ENCODE measurements at regions not wholly inside any gene's neighbourhood (a gene's known extent, or its start where the extent isn't known, plus 50 kb on each side); places are given as distances from the start of the nearest gene placed in this dataset.

GRCh38 chr1:4595341-4596225, 58.8 kb upstream of the AJAP1 start:
- no peak for DNase-seq (ENCODE audit: extremely low spot score)
- no peak for TF ChIP-seq FOXA1 (IDR thresholded peaks at IDR 0.05)
- no peak for TF ChIP-seq PKNOX1 (IDR thresholded peaks at IDR 0.05)
- TF ChIP-seq L3MBTL2 (conservative IDR thresholded peaks at IDR 0.05) = no peak
- TF ChIP-seq LEF1 (IDR thresholded peaks at IDR 0.05; ENCODE audit: borderline replicate concordance) = no peak
- no peak for TF ChIP-seq TARDBP (IDR thresholded peaks at IDR 0.05)
- no peak for TF ChIP-seq SP1 (IDR thresholded peaks at IDR 0.05)
- no peak for TF ChIP-seq ARNT (IDR thresholded peaks at IDR 0.05)
- TF ChIP-seq ZNF384 (IDR thresholded peaks at IDR 0.05) = no peak
- no peak for TF ChIP-seq FOXM1 (IDR thresholded peaks at IDR 0.05; ENCODE audit: borderline replicate concordance)
- no peak for TF ChIP-seq NFRKB (IDR thresholded peaks at IDR 0.05)
- TF ChIP-seq BHLHE40 (IDR thresholded peaks at IDR 0.05; ENCODE audit: borderline replicate concordance) = no peak
- CTCF ChIA-PET = no interaction called here
- POLR2A ChIA-PET = no interaction called here

GRCh38 chr1:4596486-4596885, 57.9 kb upstream of the AJAP1 start:
- no peak for TF ChIP-seq PKNOX1 (IDR thresholded peaks at IDR 0.05)
- TF ChIP-seq CTBP1 (IDR thresholded peaks at IDR 0.05; ENCODE audit: borderline replicate concordance) = no peak
- TF ChIP-seq FOXK2 (IDR thresholded peaks at IDR 0.05) = no peak
- no peak for TF ChIP-seq SUZ12 (IDR thresholded peaks at IDR 0.05)
- no peak for TF ChIP-seq BHLHE40 (IDR thresholded peaks at IDR 0.05; ENCODE audit: borderline replicate concordance)
- no peak for TF ChIP-seq TARDBP (IDR thresholded peaks at IDR 0.05)
- ChIA-PET POLR2A (no interaction called here), CTCF (no interaction called here)
- no peak for DNase-seq (ENCODE audit: extremely low spot score)

- CTCF ChIA-PET = no interaction called here
- POLR2A ChIA-PET = no interaction called here
- TF ChIP-seq NFRKB (IDR thresholded peaks at IDR 0.05) (no peak), CTBP1 (IDR thresholded peaks at IDR 0.05; ENCODE audit: borderline replicate concordance) (no peak), ELF4 (IDR thresholded peaks at IDR 0.05) (no peak), L3MBTL2 (conservative IDR thresholded peaks at IDR 0.05) (no peak), ZNF384 (IDR thresholded peaks at IDR 0.05) (no peak), SP1 (IDR thresholded peaks at IDR 0.05) (no peak), FOXM1 (IDR thresholded peaks at IDR 0.05; ENCODE audit: borderline replicate concordance) (no peak), HDGF (IDR thresholded peaks at IDR 0.05; ENCODE audit: borderline replicate concordance) (no peak), FOXK2 (IDR thresholded peaks at IDR 0.05) (no peak), TARDBP (IDR thresholded peaks at IDR 0.05) (no peak), FOXA1 (IDR thresholded peaks at IDR 0.05) (no peak), BHLHE40 (IDR thresholded peaks at IDR 0.05; ENCODE audit: borderline replicate concordance) (no peak), ARNT (IDR thresholded peaks at IDR 0.05) (no peak), LEF1 (IDR thresholded peaks at IDR 0.05; ENCODE audit: borderline replicate concordance) (no peak), SUZ12 (IDR thresholded peaks at IDR 0.05) (no peak), PKNOX1 (IDR thresholded peaks at IDR 0.05) (no peak)
- DNase-seq (ENCODE audit: extremely low spot score) = no peak
Measured at GRCh38 chr1:4597020-4597419, 57.4 kb upstream of the AJAP1 start.

- TF ChIP-seq ZNF384 (IDR thresholded peaks at IDR 0.05) = no peak
- no peak for DNase-seq (ENCODE audit: extremely low spot score)
- ChIA-PET CTCF (no interaction called here), POLR2A (no interaction called here)
Measured at GRCh38 chr1:4598561-4598960, 55.8 kb upstream of the AJAP1 start.

GRCh38 chr1:4599521-4599920, 54.9 kb upstream of the AJAP1 start:
- no peak for DNase-seq (ENCODE audit: extremely low spot score)
- POLR2A ChIA-PET = no interaction called here
- CTCF ChIA-PET = no interaction called here
- no peak for TF ChIP-seq LEF1 (IDR thresholded peaks at IDR 0.05; ENCODE audit: borderline replicate concordance)
- TF ChIP-seq FOXK2 (IDR thresholded peaks at IDR 0.05) = no peak
- TF ChIP-seq FOXA1 (IDR thresholded peaks at IDR 0.05) = no peak
- no peak for TF ChIP-seq SUZ12 (IDR thresholded peaks at IDR 0.05)
- TF ChIP-seq CTBP1 (IDR thresholded peaks at IDR 0.05; ENCODE audit: borderline replicate concordance) = no peak
- no peak for TF ChIP-seq ELF4 (IDR thresholded peaks at IDR 0.05)
- TF ChIP-seq FOXM1 (IDR thresholded peaks at IDR 0.05; ENCODE audit: borderline replicate concordance) = no peak
- TF ChIP-seq SP1 (IDR thresholded peaks at IDR 0.05) = no peak
- no peak for TF ChIP-seq HDGF (IDR thresholded peaks at IDR 0.05; ENCODE audit: borderline replicate concordance)
- no peak for TF ChIP-seq TARDBP (IDR thresholded peaks at IDR 0.05)
- TF ChIP-seq PKNOX1 (IDR thresholded peaks at IDR 0.05) = no peak
- TF ChIP-seq L3MBTL2 (conservative IDR thresholded peaks at IDR 0.05) = no peak
- no peak for TF ChIP-seq ZNF384 (IDR thresholded peaks at IDR 0.05)
- TF ChIP-seq ARNT (IDR thresholded peaks at IDR 0.05) = no peak
- TF ChIP-seq NFRKB (IDR thresholded peaks at IDR 0.05) = no peak
- TF ChIP-seq BHLHE40 (IDR thresholded peaks at IDR 0.05; ENCODE audit: borderline replicate concordance) = no peak

GRCh38 chr1:4599951-4600481, 54.4 kb upstream of the AJAP1 start:
- CTCF ChIA-PET = no interaction called here
- no peak for TF ChIP-seq ELF4 (IDR thresholded peaks at IDR 0.05)
- TF ChIP-seq SP1 (IDR thresholded peaks at IDR 0.05) = no peak
- no peak for DNase-seq (ENCODE audit: extremely low spot score)
- POLR2A ChIA-PET = no interaction called here
